ENCODE measurements at regions not wholly inside any gene's neighbourhood (a gene's known extent, or its start where the extent isn't known, plus 50 kb on each side); places are given as distances from the start of the nearest gene placed in this dataset.

DNA sequence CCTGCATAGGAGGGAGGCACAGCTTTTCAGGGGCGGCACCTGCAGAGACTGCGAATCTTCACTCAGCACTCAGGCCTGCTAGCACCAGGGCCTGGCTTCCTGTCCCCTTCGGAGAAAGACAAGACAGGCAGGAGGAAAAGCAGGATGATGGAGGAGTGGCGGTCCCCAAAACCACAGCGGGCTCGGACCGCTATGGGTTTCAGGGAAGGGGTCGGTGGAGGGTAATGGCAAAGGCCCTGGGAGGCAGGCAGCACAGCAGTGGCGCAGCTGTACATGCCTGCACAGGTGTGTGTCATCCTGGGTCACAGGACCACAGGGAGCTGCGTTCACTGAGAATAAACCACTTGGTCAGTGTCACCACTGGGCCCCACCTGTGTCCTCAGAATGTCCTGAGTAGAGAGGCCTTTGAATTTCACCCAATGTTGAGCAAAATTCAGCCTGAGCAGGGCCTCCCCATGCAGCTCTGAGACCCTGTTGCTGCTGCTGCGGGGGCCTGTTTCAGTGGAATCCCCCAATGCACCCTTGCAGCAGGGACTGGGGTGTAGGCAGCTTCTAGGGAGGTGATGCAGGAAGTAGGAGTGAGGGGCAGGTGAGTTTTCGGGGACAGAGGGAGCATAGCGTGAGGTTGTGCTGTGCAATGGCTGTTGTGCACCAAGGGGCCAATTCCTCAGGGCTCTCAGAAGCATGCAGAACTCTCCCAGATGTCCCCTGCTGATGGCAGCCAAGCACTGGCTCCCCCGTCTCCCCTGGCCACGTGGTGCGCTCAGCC lies 90.6 kb upstream of the PPP2R2D start:
- H3K4me3 ChIP-seq (ENCODE audit: insufficient read depth, low read depth, low read length), result no peak overlapping the region
- H3K36me3 ChIP-seq (ENCODE audit: control insufficient read depth, insufficient read depth, low read length), result no peaks in the 10 kb centered on the region
- no peaks in the 10 kb centered on the region for H3K9me3 ChIP-seq (ENCODE audit: control insufficient read depth, low read length)
- no peaks in the 10 kb centered on the region for H3K4me1 ChIP-seq (ENCODE audit: control insufficient read depth, insufficient read depth, low read length)
- WGBS, 2 experiments, result 88 to 89% methylated on average over 16 of the region's 16 CpGs
- H3K27me3 ChIP-seq (ENCODE audit: control insufficient read depth, insufficient read depth, low read length, poor library complexity, severe bottlenecking), result no peaks in the 10 kb centered on the region
- H3K27ac ChIP-seq (ENCODE audit: insufficient read depth, low read depth, low read length, poor library complexity, severe bottlenecking), result no peak overlapping the region

GRCh38 chr10:131810805-131811629 lies 89.8 kb upstream of the PPP2R2D start:
- 94 to 95% methylated on average over 25 of the region's 25 CpGs for WGBS, 2 experiments
- H3K36me3 ChIP-seq (ENCODE audit: control insufficient read depth, insufficient read depth, low read length), result no peaks in the 10 kb centered on the region
- no peaks in the 10 kb centered on the region for H3K4me1 ChIP-seq (ENCODE audit: control insufficient read depth, insufficient read depth, low read length)
- no peak overlapping the region for H3K27ac ChIP-seq (ENCODE audit: insufficient read depth, low read depth, low read length, poor library complexity, severe bottlenecking)
- no peaks in the 10 kb centered on the region for H3K9me3 ChIP-seq (ENCODE audit: control insufficient read depth, low read length)
- H3K4me3 ChIP-seq (ENCODE audit: insufficient read depth, low read depth, low read length), result no peak overlapping the region
- H3K27me3 ChIP-seq (ENCODE audit: control insufficient read depth, insufficient read depth, low read length, poor library complexity, severe bottlenecking), result no peaks in the 10 kb centered on the region

DNA sequence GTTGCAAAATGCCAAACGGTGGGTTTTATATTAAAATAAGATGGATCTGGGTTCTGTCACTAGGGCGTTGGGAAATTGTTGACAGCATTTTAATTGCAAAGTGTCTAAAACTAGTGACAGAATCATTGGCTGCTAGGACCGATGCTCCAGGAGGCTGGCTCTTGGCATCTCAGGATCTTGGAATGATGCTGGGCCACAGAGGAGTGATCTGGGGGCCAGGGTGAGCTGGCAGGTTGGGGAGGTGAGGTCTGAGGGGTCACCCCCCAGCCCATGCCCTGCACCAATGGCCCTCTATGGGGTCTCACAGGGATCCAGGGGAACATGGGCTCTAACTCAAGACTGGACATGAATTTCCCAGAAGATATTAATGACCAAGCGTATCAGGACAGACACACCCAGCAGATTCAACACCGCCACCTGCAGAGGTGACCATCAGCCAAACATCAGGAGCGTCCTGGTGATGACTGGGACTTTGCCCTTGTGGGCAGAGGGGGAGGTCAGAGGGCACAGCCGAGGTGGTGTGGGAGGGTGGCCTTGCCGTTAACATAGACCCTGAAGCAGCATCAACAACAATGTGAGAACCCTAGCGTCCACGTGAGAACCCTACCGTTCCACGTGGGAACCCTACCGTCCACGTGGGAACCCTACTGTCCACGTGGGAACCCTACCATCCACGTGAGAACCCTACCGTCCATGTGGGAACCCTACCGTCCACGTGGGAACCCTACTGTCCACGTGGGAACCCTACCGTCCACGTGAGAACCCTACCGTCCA lies 89.0 kb upstream of the PPP2R2D start:
- Histone ChIP-seq H3K4me3 (ENCODE audit: insufficient read depth, low read depth, low read length) (no peak overlapping the region), H3K27ac (ENCODE audit: insufficient read depth, low read depth, low read length, poor library complexity, severe bottlenecking) (no peak overlapping the region), H3K4me1 (ENCODE audit: control insufficient read depth, insufficient read depth, low read length) (no peaks in the 10 kb centered on the region), H3K27me3 (ENCODE audit: control insufficient read depth, insufficient read depth, low read length, poor library complexity, severe bottlenecking) (no peaks in the 10 kb centered on the region), H3K9me3 (ENCODE audit: control insufficient read depth, low read length) (no peaks in the 10 kb centered on the region), H3K36me3 (ENCODE audit: control insufficient read depth, insufficient read depth, low read length) (no peaks in the 10 kb centered on the region)
- 95 to 96% methylated on average over 23 of the region's 23 CpGs for WGBS, 2 experiments

DNA sequence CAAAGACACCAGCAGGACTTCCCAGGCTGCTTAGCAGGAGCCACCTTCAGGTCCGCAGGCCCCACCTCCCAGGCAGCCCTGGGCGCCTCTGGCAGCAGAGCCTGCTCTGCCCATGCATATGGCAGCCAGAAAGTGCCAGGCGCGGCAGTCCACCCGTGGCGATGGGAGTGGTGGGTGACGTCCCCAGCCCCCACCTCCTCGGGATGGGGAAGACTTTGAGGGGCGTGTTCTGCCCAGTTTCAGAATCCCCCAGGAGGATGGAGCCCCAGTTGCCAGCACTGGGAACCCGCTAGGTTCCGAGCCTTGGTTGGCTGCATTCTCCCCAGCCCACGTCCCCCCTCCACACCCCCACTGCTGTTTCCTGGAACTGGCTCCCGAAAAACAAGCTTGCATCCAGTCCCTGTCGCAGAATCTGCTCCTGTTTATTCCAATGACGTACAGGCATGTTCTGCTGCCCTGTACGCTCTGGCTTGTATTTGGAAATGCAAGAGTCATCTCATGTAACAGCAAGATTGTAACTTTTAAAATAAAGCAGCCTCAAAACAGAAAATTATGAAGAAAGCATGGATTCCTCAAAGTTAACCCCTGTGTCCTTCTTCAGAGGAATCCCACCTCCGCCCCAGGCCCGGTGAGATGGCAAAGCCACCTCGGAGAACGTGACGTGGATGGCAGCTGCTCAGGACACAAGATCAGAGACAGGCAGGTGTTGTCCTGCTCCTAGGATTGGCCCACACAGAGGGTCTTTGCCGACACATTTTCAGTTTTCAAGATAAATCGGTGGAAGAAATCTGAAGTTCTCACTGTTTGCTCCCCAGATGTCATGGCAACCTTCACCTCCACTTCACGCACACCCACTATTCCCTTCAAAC lies 87.8 kb upstream of the PPP2R2D start:
- Histone ChIP-seq H3K27me3 (ENCODE audit: control insufficient read depth, insufficient read depth, low read length, poor library complexity, severe bottlenecking) (no peaks in the 10 kb centered on the region), H3K27ac (ENCODE audit: insufficient read depth, low read depth, low read length, poor library complexity, severe bottlenecking) (no peak overlapping the region), H3K36me3 (ENCODE audit: control insufficient read depth, insufficient read depth, low read length) (no peaks in the 10 kb centered on the region), H3K4me3 (ENCODE audit: insufficient read depth, low read depth, low read length) (no peak overlapping the region), H3K4me1 (ENCODE audit: control insufficient read depth, insufficient read depth, low read length) (no peaks in the 10 kb centered on the region), H3K9me3 (ENCODE audit: control insufficient read depth, low read length) (no peaks in the 10 kb centered on the region)
- WGBS, 2 experiments, result 95 to 96% methylated on average over 23 to 24 of the region's 24 CpGs

GRCh38 chr10:131814567-131815265 lies 86.1 kb upstream of the PPP2R2D start:
- H3K27ac ChIP-seq (ENCODE audit: insufficient read depth, low read depth, low read length, poor library complexity, severe bottlenecking), result no peak overlapping the region
- no peaks in the 10 kb centered on the region for H3K36me3 ChIP-seq (ENCODE audit: control insufficient read depth, insufficient read depth, low read length)
- WGBS, 2 experiments, result 84 to 88% methylated on average over 24 of the region's 24 CpGs
- no peaks in the 10 kb centered on the region for H3K4me1 ChIP-seq (ENCODE audit: control insufficient read depth, insufficient read depth, low read length)
- no peak overlapping the region for H3K4me3 ChIP-seq (ENCODE audit: insufficient read depth, low read depth, low read length)
- H3K27me3 ChIP-seq (ENCODE audit: control insufficient read depth, insufficient read depth, low read length, poor library complexity, severe bottlenecking), result no peaks in the 10 kb centered on the region
- H3K9me3 ChIP-seq (ENCODE audit: control insufficient read depth, low read length), result no peaks in the 10 kb centered on the region

GRCh38 chr10:131815266-131816156 lies 85.3 kb upstream of the PPP2R2D start:
- no peak overlapping the region for H3K27ac ChIP-seq (ENCODE audit: insufficient read depth, low read depth, low read length, poor library complexity, severe bottlenecking)
- H3K27me3 ChIP-seq (ENCODE audit: control insufficient read depth, insufficient read depth, low read length, poor library complexity, severe bottlenecking), result no peaks in the 10 kb centered on the region
- no peaks in the 10 kb centered on the region for H3K4me1 ChIP-seq (ENCODE audit: control insufficient read depth, insufficient read depth, low read length)
- H3K36me3 ChIP-seq (ENCODE audit: control insufficient read depth, insufficient read depth, low read length), result no peaks in the 10 kb centered on the region
- H3K9me3 ChIP-seq (ENCODE audit: control insufficient read depth, low read length), result no peaks in the 10 kb centered on the region
- H3K4me3 ChIP-seq (ENCODE audit: insufficient read depth, low read depth, low read length), result no peak overlapping the region
- WGBS, 2 experiments, result 86 to 89% methylated on average over 13 of the region's 13 CpGs

DNA sequence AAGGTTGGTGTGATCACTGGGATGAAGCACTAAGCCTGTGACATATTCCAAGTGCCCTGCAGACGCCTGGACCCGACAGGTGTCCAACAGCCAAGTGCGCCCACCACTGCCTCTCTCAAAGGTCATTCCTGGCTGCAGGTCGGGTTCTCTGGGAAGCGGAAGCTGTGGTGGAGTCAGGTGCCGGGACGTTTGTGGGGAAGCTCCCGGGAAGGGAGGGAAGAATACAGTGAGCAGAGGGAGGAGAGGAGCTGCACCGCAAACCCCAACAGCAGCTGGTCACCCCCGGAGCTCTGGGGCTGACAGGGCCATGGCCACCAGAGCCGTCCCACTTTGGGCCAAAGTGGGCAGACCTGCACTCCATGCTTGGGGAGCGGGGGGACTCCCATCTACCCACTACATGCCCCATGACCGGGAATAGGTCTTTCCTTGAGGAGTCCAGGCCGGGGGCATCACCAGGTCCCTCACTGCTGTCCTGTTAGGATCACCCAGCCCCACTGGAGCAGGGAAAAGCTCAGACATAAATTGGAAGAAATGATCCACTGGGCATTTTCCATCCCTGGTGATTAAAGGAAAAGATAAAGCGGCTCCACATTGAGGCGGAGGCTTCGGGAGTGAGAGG lies 84.5 kb upstream of the PPP2R2D start:
- Histone ChIP-seq H3K4me1 (ENCODE audit: control insufficient read depth, insufficient read depth, low read length) (no peaks in the 10 kb centered on the region), H3K36me3 (ENCODE audit: control insufficient read depth, insufficient read depth, low read length) (no peaks in the 10 kb centered on the region), H3K4me3 (ENCODE audit: insufficient read depth, low read depth, low read length) (no peak overlapping the region), H3K27me3 (ENCODE audit: control insufficient read depth, insufficient read depth, low read length, poor library complexity, severe bottlenecking) (no peaks in the 10 kb centered on the region), H3K9me3 (ENCODE audit: control insufficient read depth, low read length) (no peaks in the 10 kb centered on the region), H3K27ac (ENCODE audit: insufficient read depth, low read depth, low read length, poor library complexity, severe bottlenecking) (no peak overlapping the region)
- WGBS, 2 experiments, result 89% methylated on average over 17 of the region's 17 CpGs

DNA sequence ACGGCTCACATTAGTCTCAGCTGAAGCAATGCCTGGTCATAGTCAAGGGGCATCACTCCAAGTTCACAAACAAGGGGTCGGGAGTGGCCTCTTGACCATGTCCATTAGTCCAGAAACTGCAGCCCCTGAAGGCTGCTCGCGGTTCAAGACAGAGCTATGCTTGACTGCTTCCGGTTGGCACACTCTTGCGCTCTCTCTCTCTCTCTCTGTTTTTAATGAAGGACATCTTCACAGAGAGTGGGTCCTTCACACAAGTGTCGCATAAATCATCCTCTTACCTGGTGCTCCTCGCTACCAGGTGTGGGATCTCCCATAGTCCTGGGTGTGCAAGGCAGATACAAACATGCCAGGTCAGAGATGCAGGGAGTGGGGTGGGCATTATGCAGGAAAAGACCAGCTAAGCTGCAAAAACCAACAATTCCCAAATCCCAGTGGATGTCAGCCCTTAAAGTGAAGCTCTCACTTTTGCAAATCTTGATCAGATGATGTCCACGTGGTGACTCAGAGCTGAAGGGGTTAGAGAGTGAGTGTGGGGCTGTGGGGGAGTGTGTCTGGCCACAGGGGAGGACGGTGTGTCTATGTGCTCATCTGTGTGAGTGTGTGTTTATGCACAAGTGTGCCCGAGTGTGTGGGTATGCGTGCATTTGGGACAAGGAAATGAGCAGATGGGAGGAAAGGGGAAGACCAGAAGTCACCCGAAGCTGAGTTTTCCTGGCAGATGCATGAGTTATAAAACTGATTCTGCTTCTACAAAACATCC lies 83.7 kb upstream of the PPP2R2D start:
- Histone ChIP-seq H3K36me3 (ENCODE audit: control insufficient read depth, insufficient read depth, low read length) (no peaks in the 10 kb centered on the region), H3K4me1 (ENCODE audit: control insufficient read depth, insufficient read depth, low read length) (no peaks in the 10 kb centered on the region), H3K9me3 (ENCODE audit: control insufficient read depth, low read length) (no peaks in the 10 kb centered on the region), H3K4me3 (ENCODE audit: insufficient read depth, low read depth, low read length) (no peak overlapping the region), H3K27ac (ENCODE audit: insufficient read depth, low read depth, low read length, poor library complexity, severe bottlenecking) (no peak overlapping the region), H3K27me3 (ENCODE audit: control insufficient read depth, insufficient read depth, low read length, poor library complexity, severe bottlenecking) (no peaks in the 10 kb centered on the region)
- WGBS, 2 experiments, result 88 to 91% methylated on average over 13 of the region's 13 CpGs
